Astrocyte (in vitro differentiated cells and primary cell): ENCODE measurements at regions not wholly inside any gene's neighbourhood (a gene's known extent, or its start where the extent isn't known, plus 50 kb on each side); places are given as distances from the start of the nearest gene placed in this dataset.

Experiments used
- CTCF ChIP-seq: IDR thresholded peaks from 2 replicates; pipeline ENCODE4 v1.5.1; 2011; ENCODE audit warnings: low read depth, mild to moderate bottlenecking, inconsistent platforms, low read length, moderate library complexity; ENCODE audit not compliant: insufficient read depth
- EZH2 ChIP-seq: IDR thresholded peaks from 2 replicates; pipeline ENCODE4 v1.6.1; 2012; ENCODE audit warnings: mild to moderate bottlenecking, low read length, inconsistent platforms; ENCODE audit not compliant: insufficient read depth

DNA sequence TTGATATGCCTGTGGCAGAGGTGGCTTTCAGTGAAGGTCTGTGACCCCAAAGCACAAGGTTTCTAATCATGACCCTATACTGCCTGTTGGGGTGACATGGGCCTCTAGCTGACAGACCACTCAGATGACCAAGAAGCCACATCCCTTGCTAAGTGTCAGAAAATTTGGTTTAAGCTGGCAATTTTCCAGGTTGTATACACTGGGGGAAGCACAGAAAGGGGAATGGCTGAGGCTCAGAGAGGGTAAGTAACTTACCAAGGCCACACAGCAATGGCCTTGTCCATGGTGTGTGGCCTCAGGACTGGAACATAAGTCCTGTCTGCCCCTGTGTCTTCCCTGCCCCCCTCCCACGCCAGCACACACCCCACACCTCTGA lies 66.9 kb upstream of the PRDM11 start:
- no peak for TF ChIP-seq CTCF
- TF ChIP-seq EZH2: no peak
